OCI-LY1 (cell line): ENCODE measurements at regions not wholly inside any gene's neighbourhood (a gene's known extent, or its start where the extent isn't known, plus 50 kb on each side); places are given as distances from the start of the nearest gene placed in this dataset.
A peak's percentile ranks its signal among the peaks of the same experiment; 100 is the strongest.

Experiments
- H2AFZ ChIP-seq: fragments of 200-600 bp; sonication (generic), shearing (Covaris generic); 2 replicates; pipeline ENCODE4 v1.6.0; 2014; ENCODE audit warnings: antibody characterized with exemption, mild to moderate bottlenecking, low read length
- H3F3A ChIP-seq: fragments of 200-600 bp; sonication (generic), shearing (Covaris generic); 2 replicates; pipeline ENCODE4 v1.6.0; 2014; ENCODE audit warnings: mild to moderate bottlenecking, antibody characterized with exemption, low read length, moderate library complexity; ENCODE audit not compliant: insufficient read depth
- H3K27ac ChIP-seq: fragments of 200-600 bp; sonication (generic); 2 replicates; pipeline ENCODE4 v1.5.1; 2014; ENCODE audit warnings: low read length, mixed run types, mild to moderate bottlenecking, low read depth; ENCODE audit not compliant: poor library complexity, severe bottlenecking
- H3K27me3 ChIP-seq: fragments of 200-600 bp; sonication (generic); 2 replicates; pipeline ENCODE4 v1.6.0; 2014; ENCODE audit warnings: antibody characterized with exemption, mild to moderate bottlenecking, low read length, moderate library complexity; ENCODE audit not compliant: insufficient read depth
- H3K36me3 ChIP-seq: fragments of 200-600 bp; sonication (generic); 2 replicates; pipeline ENCODE4 v1.6.1; 2014; ENCODE audit warnings: mild to moderate bottlenecking, antibody characterized with exemption, low read length, moderate library complexity, mixed read lengths; ENCODE audit not compliant: insufficient read depth
- H3K4me1 ChIP-seq: fragments of 200-600 bp; sonication (generic); 2 replicates; pipeline ENCODE4 v1.5.1; 2014; ENCODE audit warnings: mild to moderate bottlenecking, low read length, moderate library complexity; ENCODE audit not compliant: insufficient read depth, severe bottlenecking
- H3K4me2 ChIP-seq: fragments of 200-600 bp; sonication (generic), shearing (Covaris generic); 2 replicates; pipeline ENCODE4 v1.6.1; 2014; ENCODE audit warnings: low read length
- H3K4me3 ChIP-seq: fragments of 200-600 bp; sonication (generic); 2 replicates; pipeline ENCODE4 v1.5.1; 2014; ENCODE audit warnings: low read length, low read depth, mild to moderate bottlenecking, mixed read lengths; ENCODE audit not compliant: poor library complexity, severe bottlenecking
- H3K79me2 ChIP-seq: fragments of 200-600 bp; shearing (Covaris generic); 2 replicates; pipeline ENCODE4 v1.6.1; 2016; ENCODE audit warnings: mixed run types, low read length, mixed read lengths; ENCODE audit not compliant: insufficient read depth
- H3K9ac ChIP-seq: fragments of 200-600 bp; sonication (generic), shearing (Covaris generic); 2 replicates; pipeline ENCODE4 v1.6.1; 2014; ENCODE audit warnings: mild to moderate bottlenecking, low read length, mixed read lengths
- H3K9me2 ChIP-seq: fragments of 200-600 bp; sonication (generic), shearing (Covaris generic); 2 replicates; pipeline ENCODE4 v1.6.1; 2014; ENCODE audit warnings: low read depth, mild to moderate bottlenecking, low read length, mixed read lengths
- H3K9me3 ChIP-seq: fragments of 200-600 bp; shearing (Covaris generic); 2 replicates; pipeline ENCODE4 v1.6.1; 2014; ENCODE audit warnings: low read length, mixed read lengths
- H4K20me1 ChIP-seq: fragments of 200-600 bp; sonication (generic), shearing (Covaris generic); 2 replicates; pipeline ENCODE4 v1.6.0; 2016; ENCODE audit warnings: mild to moderate bottlenecking, low read length; ENCODE audit not compliant: insufficient read depth
- EZH2 ChIP-seq: fragments of 200-600 bp; sonication (generic), shearing (Covaris generic); IDR thresholded peaks from 2 replicates; pipeline ENCODE4 v1.8.0; 2017; ENCODE audit warnings: borderline replicate concordance, mixed run types, mild to moderate bottlenecking, antibody characterized with exemption, low read length, moderate library complexity, mixed read lengths
- TF ChIP-seq, protein P1 (sequence below): fragments of 200-600 bp; sonication (generic), shearing (Covaris generic); IDR thresholded peaks from 2 replicates; pipeline ENCODE4 v1.5.1; 2017; ENCODE audit warnings: mild to moderate bottlenecking, antibody characterized with exemption, low read length, moderate library complexity, mixed read lengths

DNA sequence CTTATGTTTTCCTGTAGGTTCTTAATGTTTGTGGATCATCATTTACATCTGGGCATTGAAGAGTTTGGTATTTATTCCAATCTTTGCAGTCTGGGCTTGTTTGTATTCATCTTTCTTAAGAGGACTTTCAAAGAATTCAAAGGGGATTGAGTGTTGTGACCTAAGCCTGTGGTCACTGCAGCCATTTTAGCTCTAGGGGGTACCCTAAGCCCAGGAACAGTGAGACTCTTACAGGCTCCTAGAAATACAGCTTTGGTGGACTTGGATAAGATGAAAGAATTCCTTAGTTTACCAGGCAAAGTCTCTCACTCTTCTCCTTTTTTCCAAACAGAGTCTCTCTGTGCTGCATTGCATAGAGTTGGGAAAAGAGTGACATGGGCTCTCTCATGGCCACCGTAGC is 2539.0 kb upstream of the PCDH20 start:
- H3K27ac ChIP-seq, result no peak overlapping the region
- no peaks in the 10 kb centered on the region for H3K4me1 ChIP-seq
- TF ChIP-seq, protein P1, sequence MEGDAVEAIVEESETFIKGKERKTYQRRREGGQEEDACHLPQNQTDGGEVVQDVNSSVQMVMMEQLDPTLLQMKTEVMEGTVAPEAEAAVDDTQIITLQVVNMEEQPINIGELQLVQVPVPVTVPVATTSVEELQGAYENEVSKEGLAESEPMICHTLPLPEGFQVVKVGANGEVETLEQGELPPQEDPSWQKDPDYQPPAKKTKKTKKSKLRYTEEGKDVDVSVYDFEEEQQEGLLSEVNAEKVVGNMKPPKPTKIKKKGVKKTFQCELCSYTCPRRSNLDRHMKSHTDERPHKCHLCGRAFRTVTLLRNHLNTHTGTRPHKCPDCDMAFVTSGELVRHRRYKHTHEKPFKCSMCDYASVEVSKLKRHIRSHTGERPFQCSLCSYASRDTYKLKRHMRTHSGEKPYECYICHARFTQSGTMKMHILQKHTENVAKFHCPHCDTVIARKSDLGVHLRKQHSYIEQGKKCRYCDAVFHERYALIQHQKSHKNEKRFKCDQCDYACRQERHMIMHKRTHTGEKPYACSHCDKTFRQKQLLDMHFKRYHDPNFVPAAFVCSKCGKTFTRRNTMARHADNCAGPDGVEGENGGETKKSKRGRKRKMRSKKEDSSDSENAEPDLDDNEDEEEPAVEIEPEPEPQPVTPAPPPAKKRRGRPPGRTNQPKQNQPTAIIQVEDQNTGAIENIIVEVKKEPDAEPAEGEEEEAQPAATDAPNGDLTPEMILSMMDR, result peak; percentile 10; the same call in 1 of the 2 replicates
- TF ChIP-seq EZH2, result no peak
- no peaks in the 10 kb centered on the region for H3K9me3 ChIP-seq
- no peak overlapping the region for H3K4me2 ChIP-seq
- H3K27me3 ChIP-seq, result no peaks in the 10 kb centered on the region
- no peak overlapping the region for H3K9ac ChIP-seq
- no peaks in the 10 kb centered on the region for H3K36me3 ChIP-seq
- no peak overlapping the region for H2AFZ ChIP-seq
- no peaks in the 10 kb centered on the region for H4K20me1 ChIP-seq
- no peaks in the 10 kb centered on the region for H3K9me2 ChIP-seq
- H3F3A ChIP-seq, result no peaks in the 10 kb centered on the region
- H3K79me2 ChIP-seq, result no peaks in the 10 kb centered on the region
- H3K4me3 ChIP-seq, result no peak overlapping the region

DNA sequence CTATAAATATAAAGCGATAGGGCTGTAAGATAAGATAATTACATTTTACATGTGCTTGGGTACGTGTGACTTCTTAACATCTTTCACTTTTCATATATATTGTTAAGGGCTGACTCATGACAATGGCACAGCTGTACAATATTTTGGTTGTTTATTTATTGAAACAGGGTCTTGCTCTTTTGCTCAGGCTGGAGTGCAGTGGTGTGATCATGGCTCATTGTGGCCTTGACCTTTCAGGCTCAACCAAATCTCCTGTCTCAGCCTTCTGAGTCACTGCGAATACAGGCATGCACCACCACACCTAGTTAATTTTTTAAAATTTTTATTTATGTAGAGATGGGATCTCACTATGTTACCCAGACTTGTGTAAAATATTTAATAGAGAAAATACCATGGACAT is 2532.4 kb upstream of the PCDH20 start:
- H3K27ac ChIP-seq, result no peak overlapping the region
- TF ChIP-seq, protein P1, result no peak
- TF ChIP-seq EZH2, result no peak
- H4K20me1 ChIP-seq, result no peaks in the 10 kb centered on the region
- no peaks in the 10 kb centered on the region for H3K36me3 ChIP-seq
- H3K9me3 ChIP-seq, result no peaks in the 10 kb centered on the region
- no peaks in the 10 kb centered on the region for H3F3A ChIP-seq
- H3K79me2 ChIP-seq, result no peaks in the 10 kb centered on the region
- no peak overlapping the region for H3K4me2 ChIP-seq
- no peaks in the 10 kb centered on the region for H3K4me1 ChIP-seq
- H3K27me3 ChIP-seq, result no peaks in the 10 kb centered on the region
- H3K9me2 ChIP-seq, result no peaks in the 10 kb centered on the region
- H3K4me3 ChIP-seq, result no peak overlapping the region
- H3K9ac ChIP-seq, result no peak overlapping the region
- no peak overlapping the region for H2AFZ ChIP-seq

DNA sequence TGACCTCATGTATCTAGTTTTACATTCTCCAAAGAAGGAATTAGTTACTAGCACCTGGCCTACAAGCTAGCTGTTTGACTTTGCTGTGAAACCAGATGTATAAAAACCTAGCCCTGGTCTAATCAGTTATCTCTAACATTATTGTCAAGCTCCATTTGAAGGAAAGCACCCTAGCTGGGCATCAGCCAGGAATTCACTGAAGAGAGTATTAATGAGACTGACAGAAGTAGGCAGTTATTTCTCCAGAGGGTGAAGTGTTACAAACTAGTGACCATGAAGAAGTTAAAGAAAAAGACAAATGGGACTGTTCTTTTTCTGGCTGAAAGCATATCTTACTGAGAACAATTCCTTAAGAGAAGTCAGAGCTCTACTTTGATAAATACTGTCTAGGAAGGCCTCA is 2529.3 kb upstream of the PCDH20 start:
- H3K9me3 ChIP-seq, result no peaks in the 10 kb centered on the region
- no peaks in the 10 kb centered on the region for H4K20me1 ChIP-seq
- no peak overlapping the region for H3K4me3 ChIP-seq
- no peaks in the 10 kb centered on the region for H3K4me1 ChIP-seq
- no peaks in the 10 kb centered on the region for H3K9me2 ChIP-seq
- H3K27me3 ChIP-seq, result no peaks in the 10 kb centered on the region
- H2AFZ ChIP-seq, result no peak overlapping the region
- H3K27ac ChIP-seq, result no peak overlapping the region
- H3K4me2 ChIP-seq, result no peak overlapping the region
- no peaks in the 10 kb centered on the region for H3F3A ChIP-seq
- no peak overlapping the region for H3K9ac ChIP-seq
- no peaks in the 10 kb centered on the region for H3K79me2 ChIP-seq
- TF ChIP-seq EZH2, result no peak
- TF ChIP-seq, protein P1, result no peak
- no peaks in the 10 kb centered on the region for H3K36me3 ChIP-seq
